GM18867 (cell line): ENCODE measurements at regions not wholly inside any gene's neighbourhood (a gene's known extent, or its start where the extent isn't known, plus 50 kb on each side); places are given as distances from the start of the nearest gene placed in this dataset.
A peak's percentile ranks its signal among the peaks of the same experiment; 100 is the strongest.
"Not testable (repeated sequence)": the region's sequence is repeated elsewhere in the genome, so short reads cannot be mapped to it uniquely, and the experiment has no call there.

Experiments used
- ATAC-seq: cut with Tn5 transposase; IDR thresholded peaks from one replicate; pipeline ENCODE4 v1.9.1; 2021; ENCODE audit warnings: mild to moderate bottlenecking, moderate library complexity; ENCODE audit not compliant: unreplicated experiment

DNA sequence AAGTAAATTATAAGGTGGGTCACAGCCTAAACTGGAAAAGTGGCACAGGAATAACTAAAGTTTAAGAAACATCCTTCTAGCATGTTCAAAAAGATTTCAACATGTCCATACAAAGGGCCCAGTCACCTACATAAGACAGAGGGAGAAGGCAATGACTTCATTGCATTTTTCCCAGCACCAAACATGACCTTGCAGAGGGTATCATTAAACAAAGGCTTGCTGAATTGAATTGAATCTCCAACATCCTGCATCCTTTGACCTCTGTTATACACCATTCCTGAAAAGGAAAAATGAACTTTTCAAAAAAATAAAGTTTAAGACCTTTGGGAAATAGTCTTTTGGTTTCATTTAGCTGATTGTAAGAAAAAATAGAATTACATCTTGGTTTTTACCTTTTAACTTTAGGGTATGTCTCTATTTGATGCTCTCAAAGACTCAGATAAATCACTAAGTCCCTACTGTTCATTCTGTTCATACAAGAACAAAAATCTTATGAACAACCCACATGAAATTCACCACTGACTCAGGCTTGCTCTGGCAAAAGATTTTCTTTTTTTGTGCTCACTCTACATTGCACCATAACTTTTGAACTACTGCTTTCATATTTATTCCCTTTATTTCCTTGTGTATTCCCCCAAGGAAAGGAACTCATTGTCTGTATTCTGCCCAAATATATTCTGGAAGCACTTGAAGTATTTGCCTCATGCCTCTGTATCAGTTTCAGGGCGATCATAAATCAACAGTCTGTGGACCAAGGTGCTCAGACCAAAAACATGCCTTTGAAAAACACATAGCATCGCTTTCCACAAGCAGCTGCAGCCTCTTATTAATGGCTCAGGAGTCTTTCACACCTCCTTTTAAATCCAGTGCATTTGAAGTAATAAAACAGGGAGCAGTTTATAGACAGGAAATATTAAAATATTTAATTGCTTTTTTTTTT is 121.7 kb downstream of the DUSP6 start:
- ATAC-seq, result no peak

GRCh38 chr12:89228491-89228890 is 123.8 kb downstream of the DUSP6 start:
- ATAC-seq, result no peak

DNA sequence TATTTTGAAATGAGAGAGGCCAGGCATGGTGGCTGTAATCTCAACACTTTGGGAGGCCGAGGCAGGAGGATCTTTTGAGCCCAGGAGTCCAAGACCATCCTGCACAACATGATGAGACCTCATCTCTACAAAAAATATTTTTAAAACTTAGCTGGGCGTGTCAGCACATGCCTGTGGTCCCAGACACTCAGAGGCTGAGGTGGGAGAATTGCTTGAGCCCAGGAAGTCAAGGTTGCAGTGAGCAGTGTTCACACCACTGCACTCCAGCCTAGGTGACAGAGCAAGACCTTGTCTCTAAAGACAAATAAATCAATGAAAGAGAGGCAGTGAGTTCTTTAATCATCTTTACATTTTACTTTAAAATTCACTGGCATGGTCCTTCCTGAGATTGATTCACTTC is 124.5 kb downstream of the DUSP6 start:
- no peak for ATAC-seq

DNA sequence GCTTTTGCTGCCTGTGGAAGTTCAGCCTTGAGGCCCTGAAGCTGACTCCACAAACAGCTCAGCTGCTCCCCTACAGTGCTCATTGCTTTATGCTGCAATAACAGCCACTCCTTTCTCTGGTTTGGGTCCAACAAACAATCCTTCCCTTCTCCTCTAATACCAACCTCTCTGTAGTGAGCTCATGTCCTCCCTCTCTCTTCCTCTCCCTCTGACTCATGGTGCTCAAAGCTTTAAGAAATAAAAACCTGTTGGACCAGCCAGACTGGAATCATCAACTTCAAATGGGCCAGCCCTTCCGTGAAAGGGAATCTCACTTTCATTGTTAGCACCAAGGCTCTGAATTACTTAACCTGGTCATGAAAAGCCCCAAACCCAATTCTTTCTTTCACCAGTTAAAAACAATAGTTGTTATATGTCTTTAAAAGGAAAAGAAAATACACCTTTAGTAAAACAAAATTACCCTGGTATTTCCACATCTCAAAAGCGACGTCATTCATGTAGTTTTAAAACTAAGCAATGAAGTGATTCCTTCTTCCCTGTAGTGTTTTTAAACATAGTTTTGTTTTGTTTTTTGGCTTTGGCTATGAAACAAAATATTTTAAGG is 126.4 kb downstream of the DUSP6 start:
- peak; percentile 36 for ATAC-seq

DNA sequence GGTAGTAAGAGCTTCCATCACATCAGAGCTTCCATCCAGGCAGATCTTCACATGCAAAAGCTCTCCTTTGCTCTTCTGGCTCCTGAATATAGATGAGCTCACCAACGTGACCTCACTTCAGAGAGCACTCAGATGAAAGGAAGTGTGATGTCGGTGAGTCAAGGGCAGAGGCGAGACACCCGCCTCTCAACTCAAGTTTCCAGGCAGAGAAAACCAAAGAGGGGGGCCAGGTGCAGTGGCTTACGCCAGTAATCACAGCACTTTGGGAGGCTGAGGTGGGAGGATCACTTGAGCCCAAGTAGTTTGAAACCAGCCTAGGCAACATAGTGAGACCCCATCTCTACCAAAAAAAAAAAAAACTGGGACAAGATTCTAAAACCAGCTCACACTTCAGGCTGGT is 126.9 kb downstream of the DUSP6 start:
- peak; percentile 78 for ATAC-seq

- ATAC-seq, result not testable (repeated sequence)
Observed at GRCh38 chr12:89222580-89222979, 129.7 kb downstream of the DUSP6 start.

GRCh38 chr12:89217472-89217871 is 134.8 kb downstream of the DUSP6 start:
- ATAC-seq, result no peak

DNA sequence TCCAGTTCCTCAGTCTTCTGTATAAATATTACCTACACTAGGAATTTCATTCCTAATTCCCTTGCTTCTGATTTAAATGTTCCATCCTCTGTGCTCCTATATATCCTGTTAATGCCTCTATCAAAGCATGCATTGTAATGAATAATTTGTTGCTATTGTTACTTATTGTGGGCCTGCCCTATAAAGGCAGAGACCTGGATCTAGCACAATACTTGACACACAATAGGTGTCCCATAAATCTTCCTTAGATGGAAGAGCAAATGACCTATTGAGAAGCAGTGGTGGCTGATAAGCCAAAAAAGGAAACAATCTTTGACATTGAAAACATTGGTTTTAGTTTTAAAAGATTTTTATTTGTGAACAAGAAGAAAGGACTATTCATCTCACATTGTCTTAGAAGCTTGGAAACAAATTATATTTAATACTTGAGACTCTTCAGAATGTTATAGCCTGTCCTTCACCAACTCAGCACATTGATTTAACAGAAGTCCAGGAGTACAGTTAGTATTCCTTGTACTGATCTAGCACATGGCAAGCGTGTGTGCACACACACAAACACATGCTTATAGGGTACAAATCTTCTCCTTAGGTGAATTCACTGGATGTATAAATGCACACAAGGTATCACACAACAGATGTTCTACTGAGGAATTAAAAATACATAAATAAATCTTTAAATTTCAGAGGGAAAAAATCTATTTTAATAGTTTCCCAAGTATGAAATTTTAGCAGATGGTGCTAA is 135.9 kb downstream of the DUSP6 start:
- ATAC-seq, result no peak

- no peak for ATAC-seq
Observed at GRCh38 chr12:89215196-89215595, 137.1 kb downstream of the DUSP6 start.

DNA sequence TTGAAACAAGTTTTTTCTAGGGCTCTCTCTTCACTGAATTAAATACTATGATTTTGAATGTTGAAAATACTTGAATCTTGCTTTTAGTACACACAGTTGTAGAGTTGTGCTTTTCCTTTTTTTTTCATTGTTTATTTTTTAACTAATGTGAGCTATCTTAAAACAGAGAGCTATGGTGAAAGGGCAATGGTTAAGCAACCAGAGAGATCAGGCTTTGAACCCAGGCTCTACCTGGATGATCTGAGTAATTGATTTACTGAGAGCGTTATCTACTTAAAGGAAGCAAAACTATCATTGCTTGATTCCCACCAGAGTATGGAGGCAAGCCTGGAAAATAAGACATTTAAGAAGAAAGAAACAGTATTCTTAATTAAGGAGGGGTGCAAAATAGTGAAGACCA is 138.6 kb downstream of the DUSP6 start:
- no peak for ATAC-seq

DNA sequence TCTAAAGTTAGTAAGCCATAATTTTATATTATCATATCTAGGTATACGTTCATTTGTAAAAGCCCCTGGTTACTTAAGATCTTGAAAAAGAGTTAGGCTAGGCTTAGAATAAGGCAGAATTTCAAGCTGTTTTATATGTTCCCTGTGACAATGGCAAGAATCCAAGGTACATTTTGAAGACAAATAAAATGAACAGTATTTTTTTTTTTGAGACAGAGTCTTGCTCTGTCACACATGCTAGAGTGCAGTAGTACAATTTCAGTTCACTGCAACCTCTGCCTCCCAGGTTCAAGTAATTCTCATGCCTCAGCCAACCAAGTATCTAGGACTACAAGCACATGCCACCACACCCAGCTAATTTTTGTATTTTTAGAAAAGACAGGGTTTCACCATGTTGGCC is 139.2 kb downstream of the DUSP6 start:
- no peak for ATAC-seq

- ATAC-seq, result no peak
Observed at GRCh38 chr12:89212339-89212771, 139.9 kb downstream of the DUSP6 start.

GRCh38 chr12:89211456-89211855 is 140.8 kb downstream of the DUSP6 start:
- ATAC-seq, result no peak

GRCh38 chr12:89210277-89210676 is 142.0 kb downstream of the DUSP6 start:
- no peak for ATAC-seq

GRCh38 chr12:89208661-89209096 is 143.6 kb downstream of the DUSP6 start:
- no peak for ATAC-seq

GRCh38 chr12:89206390-89206789 is 145.9 kb downstream of the DUSP6 start:
- ATAC-seq, result no peak

DNA sequence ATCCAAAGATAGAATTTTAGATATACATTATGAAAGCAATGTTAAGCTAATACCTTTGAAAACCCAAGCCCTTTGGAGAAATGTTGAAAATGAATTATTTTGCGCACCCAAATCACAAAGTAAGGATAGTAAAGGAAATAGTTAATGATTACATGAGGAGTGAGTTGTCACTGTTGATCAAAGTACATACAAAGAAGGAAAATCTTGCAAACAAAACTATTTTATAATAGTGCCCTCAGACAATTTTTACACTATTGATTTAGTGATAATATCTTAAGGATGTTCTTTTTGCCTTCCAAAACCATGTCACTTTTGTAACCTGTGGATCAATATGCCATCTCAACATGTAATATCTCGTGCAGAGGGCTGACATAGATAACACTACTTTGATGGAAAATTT is 146.8 kb downstream of the DUSP6 start:
- ATAC-seq, result no peak

DNA sequence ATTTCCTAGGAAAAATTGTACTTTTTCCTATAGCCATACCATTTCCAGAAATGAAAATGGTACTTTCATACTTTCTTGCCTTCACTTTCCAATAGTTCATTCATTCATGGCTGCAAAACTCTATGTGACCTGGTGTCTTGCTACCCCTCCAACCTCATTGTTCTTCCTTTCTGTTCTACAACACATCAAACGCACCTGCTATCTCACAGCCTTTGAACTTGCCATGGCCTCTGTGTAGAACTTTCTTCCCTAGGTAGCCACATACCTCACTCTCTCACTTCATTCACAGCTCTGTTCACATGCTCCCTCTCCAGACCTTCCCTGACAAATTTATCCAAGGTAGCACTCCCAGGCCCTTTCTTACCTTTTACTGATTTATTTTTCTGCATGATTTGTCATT is 149.2 kb downstream of the DUSP6 start:
- ATAC-seq, result no peak

GRCh38 chr12:89200217-89200616 is 152.1 kb downstream of the DUSP6 start:
- no peak for ATAC-seq

DNA sequence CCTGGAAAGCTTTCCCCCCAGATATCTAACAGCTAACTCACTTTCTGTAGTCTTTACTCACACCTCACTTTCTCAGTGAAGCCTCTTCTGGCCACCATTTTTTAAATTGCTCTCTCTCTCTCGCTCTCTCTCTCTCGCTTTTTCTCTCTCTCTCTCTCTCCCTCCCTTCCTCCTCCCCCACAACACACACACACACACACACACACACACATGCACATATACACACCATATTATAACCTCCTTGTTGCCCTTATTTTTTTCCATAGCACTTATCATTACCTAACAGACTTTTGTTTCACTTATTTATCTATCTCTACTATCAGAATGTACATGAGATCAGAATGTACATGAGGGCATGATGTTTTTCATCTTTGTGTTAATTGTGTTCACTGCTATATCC is 156.8 kb downstream of the DUSP6 start:
- no peak for ATAC-seq

- ATAC-seq, result no peak
Observed at GRCh38 chr12:89194683-89195082, 157.6 kb downstream of the DUSP6 start.

DNA sequence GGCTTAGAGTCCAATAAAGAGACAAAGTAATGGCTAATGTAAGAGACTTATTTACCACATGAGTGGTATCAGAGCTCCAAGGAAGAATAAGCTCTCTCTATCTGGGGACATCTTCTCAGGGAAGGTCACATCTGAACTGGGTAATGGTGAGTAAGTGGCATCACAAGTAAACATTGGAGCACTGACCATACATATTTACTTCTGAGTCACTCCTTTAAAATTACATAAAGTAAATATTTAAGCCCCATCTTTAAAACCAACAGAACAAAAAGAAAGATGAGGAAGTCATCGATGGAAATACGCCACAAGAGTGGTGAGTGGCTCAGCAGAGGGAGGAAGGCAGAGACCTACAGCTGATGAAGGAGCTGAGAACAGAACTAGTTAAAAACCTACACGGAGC is 159.9 kb downstream of the DUSP6 start:
- ATAC-seq, result no peak
